Body of pancreas (tissue), 4 donors: ENCODE measurements at regions not wholly inside any gene's neighbourhood (a gene's known extent, or its start where the extent isn't known, plus 50 kb on each side); places are given as distances from the start of the nearest gene placed in this dataset.

Experiments used
- CTCF ChIP-seq, 7 experiments: fragments of 450-650 bp in 4 of 7; fragments of 200-600 bp in 3 of 7; sonication (generic) in 3 of 7; IDR thresholded peaks; one replicate each; pipeline ENCODE4 v1.5.1; 2016 to 2019; ENCODE audit warnings: antibody characterized with exemption in 7 of 7
- POLR2A ChIP-seq, 3 donors: fragments of 450-650 bp; IDR thresholded peaks; one replicate each; pipeline ENCODE4 v1.6.1; 2016; ENCODE audit warnings: antibody characterized with exemption in 3 of 3, mild to moderate bottlenecking in 2 of 3

GRCh38 chrX:20354505-20354904 is 87.8 kb upstream of the RPS6KA3 start:
- TF ChIP-seq CTCF (IDR thresholded peaks at IDR 0.05) (no peak), POLR2A (IDR thresholded peaks at IDR 0.05) (no peak)
